SK-N-SH treated with all-trans-retinoic acid at 6 μM for 48 hours (cell line): ENCODE measurements at regions not wholly inside any gene's neighbourhood (a gene's known extent, or its start where the extent isn't known, plus 50 kb on each side); places are given as distances from the start of the nearest gene placed in this dataset.

Experiments used
- PATZ1 ChIP-seq: fragments of 250-450 bp; sonication (Bioruptor Pico); IDR thresholded peaks from 2 replicates; pipeline ENCODE4 v1.8.0; 2020; ENCODE audit warnings: mild to moderate bottlenecking, moderate library complexity, borderline replicate concordance
- RARB ChIP-seq: fragments of 250-450 bp; sonication (Bioruptor Pico); IDR thresholded peaks from 2 replicates; pipeline ENCODE4 v1.8.0; 2021; ENCODE audit warnings: mild to moderate bottlenecking, moderate library complexity
- ZNF8 ChIP-seq: fragments of 450-650 bp; formaldehyde crosslinking; IDR thresholded peaks from 2 replicates; pipeline ENCODE4 v1.5.0; 2020; ENCODE audit warnings: mild to moderate bottlenecking, moderate library complexity
- TF ChIP-seq, protein P1 (sequence below): fragments of 250-450 bp; sonication (Bioruptor Pico); IDR thresholded peaks from 2 replicates; pipeline ENCODE4 v1.5.1; 2021; ENCODE audit warnings: mild to moderate bottlenecking, moderate library complexity
- TF ChIP-seq, protein P2 (sequence below): fragments of 250-450 bp; sonication (Bioruptor Pico); IDR thresholded peaks from 2 replicates; pipeline ENCODE4 v1.5.1; 2020; ENCODE audit warnings: low read depth, mild to moderate bottlenecking, moderate library complexity

DNA sequence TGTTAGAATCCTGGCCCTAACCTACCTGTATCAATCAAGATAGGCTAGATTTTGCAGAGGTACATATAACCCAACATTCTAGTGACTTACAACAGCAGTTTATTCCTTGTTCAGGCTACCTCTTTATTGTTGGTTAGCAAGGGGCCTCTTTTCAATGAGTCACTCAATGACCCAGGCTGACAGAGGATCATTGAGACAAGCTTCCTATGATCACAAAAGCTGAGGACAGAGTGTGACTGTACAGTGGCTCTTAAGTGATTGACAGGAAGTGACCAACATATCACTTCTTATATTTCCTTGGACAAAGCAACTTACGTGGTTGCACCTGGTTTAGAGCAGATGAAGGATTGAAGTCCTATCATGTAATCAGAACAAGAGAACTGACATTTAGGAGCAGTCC lies 740.9 kb downstream of the FRK start:
- TF ChIP-seq PATZ1 (CRISPR knock-in tag) (no peak), ZNF8 (no peak), RARB (no peak)
- TF ChIP-seq, protein P1, sequence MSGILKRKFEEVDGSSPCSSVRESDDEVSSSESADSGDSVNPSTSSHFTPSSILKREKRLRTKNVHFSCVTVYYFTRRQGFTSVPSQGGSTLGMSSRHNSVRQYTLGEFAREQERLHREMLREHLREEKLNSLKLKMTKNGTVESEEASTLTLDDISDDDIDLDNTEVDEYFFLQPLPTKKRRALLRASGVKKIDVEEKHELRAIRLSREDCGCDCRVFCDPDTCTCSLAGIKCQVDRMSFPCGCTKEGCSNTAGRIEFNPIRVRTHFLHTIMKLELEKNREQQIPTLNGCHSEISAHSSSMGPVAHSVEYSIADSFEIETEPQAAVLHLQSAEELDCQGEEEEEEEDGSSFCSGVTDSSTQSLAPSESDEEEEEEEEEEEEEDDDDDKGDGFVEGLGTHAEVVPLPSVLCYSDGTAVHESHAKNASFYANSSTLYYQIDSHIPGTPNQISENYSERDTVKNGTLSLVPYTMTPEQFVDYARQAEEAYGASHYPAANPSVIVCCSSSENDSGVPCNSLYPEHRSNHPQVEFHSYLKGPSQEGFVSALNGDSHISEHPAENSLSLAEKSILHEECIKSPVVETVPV (CRISPR knock-in tag), result no peak
- TF ChIP-seq, protein P2, sequence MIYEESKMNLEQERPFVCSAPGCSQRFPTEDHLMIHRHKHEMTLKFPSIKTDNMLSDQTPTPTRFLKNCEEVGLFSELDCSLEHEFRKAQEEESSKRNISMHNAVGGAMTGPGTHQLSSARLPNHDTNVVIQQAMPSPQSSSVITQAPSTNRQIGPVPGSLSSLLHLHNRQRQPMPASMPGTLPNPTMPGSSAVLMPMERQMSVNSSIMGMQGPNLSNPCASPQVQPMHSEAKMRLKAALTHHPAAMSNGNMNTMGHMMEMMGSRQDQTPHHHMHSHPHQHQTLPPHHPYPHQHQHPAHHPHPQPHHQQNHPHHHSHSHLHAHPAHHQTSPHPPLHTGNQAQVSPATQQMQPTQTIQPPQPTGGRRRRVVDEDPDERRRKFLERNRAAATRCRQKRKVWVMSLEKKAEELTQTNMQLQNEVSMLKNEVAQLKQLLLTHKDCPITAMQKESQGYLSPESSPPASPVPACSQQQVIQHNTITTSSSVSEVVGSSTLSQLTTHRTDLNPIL, result no peak
